ENCODE measurements at regions not wholly inside any gene's neighbourhood (a gene's known extent, or its start where the extent isn't known, plus 50 kb on each side); places are given as distances from the start of the nearest gene placed in this dataset.

DNA sequence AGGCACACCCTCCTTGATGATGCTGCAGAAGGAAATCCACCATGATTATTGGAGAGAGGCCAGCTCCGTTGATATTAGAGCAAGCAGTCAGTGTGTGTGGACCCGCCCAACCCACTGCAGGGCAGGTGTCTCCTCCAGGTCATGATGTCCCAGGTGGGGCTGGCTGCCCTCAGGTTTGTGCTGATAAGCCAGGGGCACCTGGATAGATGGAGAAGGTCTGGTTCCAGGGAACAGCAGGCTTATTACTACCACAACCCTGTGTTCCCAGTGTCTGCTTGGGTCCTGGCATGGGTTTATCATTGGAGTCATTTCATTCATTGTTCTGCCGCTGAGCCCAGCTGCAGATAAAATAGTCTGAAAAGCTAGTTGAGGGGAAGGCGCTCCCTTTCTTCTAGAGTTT is 181.1 kb upstream of the NECTIN1 start:
- no TSS peak for BruUV-seq (replicated peaks)
- H3K36me3 ChIP-seq (ENCODE audit: control insufficient read depth, insufficient read depth, low read length), result no peaks in the 10 kb centered on the region
- H3K27ac ChIP-seq (ENCODE audit: extremely low read depth, low read depth, low read length), result no peak overlapping the region
- no peak overlapping the region for H3K9ac ChIP-seq (ENCODE audit: insufficient read depth in 1 of 2, low read depth in 2 of 2, low read length in 2 of 2)
- no peaks in the 10 kb centered on the region for H3K4me1 ChIP-seq (replicated peaks in 1 of 2; ENCODE audit: control insufficient read depth in 2 of 2, insufficient read depth in 2 of 2, low read length in 2 of 2)
- 2% methylated on average over 4 of the region's 4 CpGs for WGBS (ENCODE audit: insufficient coverage, low coverage, missing lambda C conversion rate)
- intact Hi-C loops (cut with micrococcal nuclease), result no loop called here
- H3K79me2 ChIP-seq (ENCODE audit: control insufficient read depth, insufficient read depth, low read length), result no peaks in the 10 kb centered on the region
- H3K9me3 ChIP-seq (replicated peaks; ENCODE audit: control insufficient read depth, insufficient read depth, low read depth, low read length), result no peaks in the 10 kb centered on the region
- ATAC-seq (no peak), DNase-seq (ENCODE audit: extremely low read depth in 1 of 4, low spot score in 3 of 4) (no peak), FAIRE-seq (no peak)
- H3K27me3 ChIP-seq (ENCODE audit: control insufficient read depth in 2 of 2, insufficient read depth in 2 of 2, low read length in 2 of 2), result peaks cover 5 to 41% of the 10 kb centered on the region in 2 experiments; a peak in 3 of 5 replicates
- ChIA-PET CTCF (ENCODE audit: low intra/inter-chr PET ratio) (no interaction called here), POLR2A (interaction anchor here (0.6 kb wide), 1 partner anchor 18 kb away, joined by 3 read pairs; no protein-coding TSS in a partner anchor)
- no peaks in the 10 kb centered on the region for H3K9me1 ChIP-seq (ENCODE audit: control insufficient read depth, insufficient read depth, low read length)
- in situ Hi-C loops (cut with MboI), result no loop called here
- no peak overlapping the region for H3K4me2 ChIP-seq (ENCODE audit: insufficient read depth, low read length)
- H2AFZ ChIP-seq (ENCODE audit: low read depth, low read length), result no peak overlapping the region
- no peak overlapping the region for H3K4me3 ChIP-seq
- peaks cover 4% of the 10 kb centered on the region; the same call in 1 of the 2 replicates for H4K20me1 ChIP-seq (replicated peaks; ENCODE audit: control insufficient read depth, insufficient read depth, low read length)
- TF ChIP-seq HDAC2 (IDR thresholded peaks at IDR 0.05) (no peak), XRCC5 (IDR thresholded peaks at IDR 0.05; ENCODE audit: low read depth, low read length) (no peak), GATAD2B (IDR thresholded peaks at IDR 0.05; ENCODE audit: borderline replicate concordance) (no peak), MTA3 (IDR thresholded peaks at IDR 0.05; ENCODE audit: borderline replicate concordance) (no peak), ZC3H8 (IDR thresholded peaks at IDR 0.05) (no peak), KLF10 (CRISPR knock-in tag; IDR thresholded peaks at IDR 0.05) (no peak), ZNF174 (CRISPR knock-in tag; IDR thresholded peaks at IDR 0.05) (no peak), NBN (IDR thresholded peaks at IDR 0.05; ENCODE audit: low read depth) (no peak), RBM25 (IDR thresholded peaks at IDR 0.05; ENCODE audit: low read depth, low read length, severe bottlenecking) (no peak), PHB2 (IDR thresholded peaks at IDR 0.05; ENCODE audit: low read depth) (no peak), MEIS2 (IDR thresholded peaks at IDR 0.05; ENCODE audit: partially characterized antibody) (no peak), ATF7 (IDR thresholded peaks at IDR 0.05) (no peak), TCF3 (CRISPR knock-in tag; IDR thresholded peaks at IDR 0.05) (no peak), ZNF124 (CRISPR knock-in tag; IDR thresholded peaks at IDR 0.05) (no peak)
- TF ChIP-seq, protein P1, sequence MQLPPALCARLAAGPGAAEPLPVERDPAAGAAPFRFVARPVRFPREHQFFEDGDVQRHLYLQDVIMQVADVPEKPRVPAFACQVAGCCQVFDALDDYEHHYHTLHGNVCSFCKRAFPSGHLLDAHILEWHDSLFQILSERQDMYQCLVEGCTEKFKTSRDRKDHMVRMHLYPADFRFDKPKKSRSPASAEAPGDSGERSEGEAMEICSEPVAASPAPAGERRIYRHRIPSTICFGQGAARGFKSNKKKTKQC (CRISPR knock-in tag; IDR thresholded peaks at IDR 0.05), result no peak
- TF ChIP-seq, protein P2, sequence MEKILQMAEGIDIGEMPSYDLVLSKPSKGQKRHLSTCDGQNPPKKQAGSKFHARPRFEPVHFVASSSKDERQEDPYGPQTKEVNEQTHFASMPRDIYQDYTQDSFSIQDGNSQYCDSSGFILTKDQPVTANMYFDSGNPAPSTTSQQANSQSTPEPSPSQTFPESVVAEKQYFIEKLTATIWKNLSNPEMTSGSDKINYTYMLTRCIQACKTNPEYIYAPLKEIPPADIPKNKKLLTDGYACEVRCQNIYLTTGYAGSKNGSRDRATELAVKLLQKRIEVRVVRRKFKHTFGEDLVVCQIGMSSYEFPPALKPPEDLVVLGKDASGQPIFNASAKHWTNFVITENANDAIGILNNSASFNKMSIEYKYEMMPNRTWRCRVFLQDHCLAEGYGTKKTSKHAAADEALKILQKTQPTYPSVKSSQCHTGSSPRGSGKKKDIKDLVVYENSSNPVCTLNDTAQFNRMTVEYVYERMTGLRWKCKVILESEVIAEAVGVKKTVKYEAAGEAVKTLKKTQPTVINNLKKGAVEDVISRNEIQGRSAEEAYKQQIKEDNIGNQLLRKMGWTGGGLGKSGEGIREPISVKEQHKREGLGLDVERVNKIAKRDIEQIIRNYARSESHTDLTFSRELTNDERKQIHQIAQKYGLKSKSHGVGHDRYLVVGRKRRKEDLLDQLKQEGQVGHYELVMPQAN (IDR thresholded peaks at IDR 0.05; ENCODE audit: borderline replicate concordance), result no peak
- TF ChIP-seq, protein P3, sequence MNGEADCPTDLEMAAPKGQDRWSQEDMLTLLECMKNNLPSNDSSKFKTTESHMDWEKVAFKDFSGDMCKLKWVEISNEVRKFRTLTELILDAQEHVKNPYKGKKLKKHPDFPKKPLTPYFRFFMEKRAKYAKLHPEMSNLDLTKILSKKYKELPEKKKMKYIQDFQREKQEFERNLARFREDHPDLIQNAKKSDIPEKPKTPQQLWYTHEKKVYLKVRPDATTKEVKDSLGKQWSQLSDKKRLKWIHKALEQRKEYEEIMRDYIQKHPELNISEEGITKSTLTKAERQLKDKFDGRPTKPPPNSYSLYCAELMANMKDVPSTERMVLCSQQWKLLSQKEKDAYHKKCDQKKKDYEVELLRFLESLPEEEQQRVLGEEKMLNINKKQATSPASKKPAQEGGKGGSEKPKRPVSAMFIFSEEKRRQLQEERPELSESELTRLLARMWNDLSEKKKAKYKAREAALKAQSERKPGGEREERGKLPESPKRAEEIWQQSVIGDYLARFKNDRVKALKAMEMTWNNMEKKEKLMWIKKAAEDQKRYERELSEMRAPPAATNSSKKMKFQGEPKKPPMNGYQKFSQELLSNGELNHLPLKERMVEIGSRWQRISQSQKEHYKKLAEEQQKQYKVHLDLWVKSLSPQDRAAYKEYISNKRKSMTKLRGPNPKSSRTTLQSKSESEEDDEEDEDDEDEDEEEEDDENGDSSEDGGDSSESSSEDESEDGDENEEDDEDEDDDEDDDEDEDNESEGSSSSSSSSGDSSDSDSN (IDR thresholded peaks at IDR 0.05; ENCODE audit: borderline replicate concordance in 1 of 2, low read depth in 2 of 2, low read length in 2 of 2), result no peak
- TF ChIP-seq, protein P4, sequence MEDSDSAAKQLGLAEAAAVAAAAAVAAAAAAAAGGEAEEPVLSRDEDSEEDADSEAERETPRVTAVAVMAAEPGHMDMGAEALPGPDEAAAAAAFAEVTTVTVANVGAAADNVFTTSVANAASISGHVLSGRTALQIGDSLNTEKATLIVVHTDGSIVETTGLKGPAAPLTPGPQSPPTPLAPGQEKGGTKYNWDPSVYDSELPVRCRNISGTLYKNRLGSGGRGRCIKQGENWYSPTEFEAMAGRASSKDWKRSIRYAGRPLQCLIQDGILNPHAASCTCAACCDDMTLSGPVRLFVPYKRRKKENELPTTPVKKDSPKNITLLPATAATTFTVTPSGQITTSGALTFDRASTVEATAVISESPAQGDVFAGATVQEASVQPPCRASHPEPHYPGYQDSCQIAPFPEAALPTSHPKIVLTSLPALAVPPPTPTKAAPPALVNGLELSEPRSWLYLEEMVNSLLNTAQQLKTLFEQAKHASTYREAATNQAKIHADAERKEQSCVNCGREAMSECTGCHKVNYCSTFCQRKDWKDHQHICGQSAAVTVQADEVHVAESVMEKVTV (CRISPR knock-in tag; IDR thresholded peaks at IDR 0.05), result no peak

Measured in K562 (cell line).